HepG2 (cell line): ENCODE measurements at regions not wholly inside any gene's neighbourhood (a gene's known extent, or its start where the extent isn't known, plus 50 kb on each side); places are given as distances from the start of the nearest gene placed in this dataset.
A peak's percentile ranks its signal among the peaks of the same experiment; 100 is the strongest.

ENCODE experiments used
- BCL6 ChIP-seq: IDR thresholded peaks from 2 replicates; pipeline ENCODE4 v1.6.1; 2016; ENCODE audit warnings: missing genetic modification reagents, missing compliant biosample characterization
- CHD4 ChIP-seq: fragments of 200-600 bp; sonication (generic); IDR thresholded peaks from 2 replicates; pipeline ENCODE4 v1.7.0; 2017; ENCODE audit warnings: mild to moderate bottlenecking, low read length, borderline replicate concordance
- EED ChIP-seq: sonication (generic); formaldehyde crosslinking; IDR thresholded peaks from 2 replicates; pipeline ENCODE4 v1.5.0; 2020; ENCODE audit warnings: mild to moderate bottlenecking, missing genetic modification reagents
- FOXA1 ChIP-seq, 2 experiments: fragments of 450-650 bp in 1 of 2; sonication (generic) in 1 of 2; formaldehyde crosslinking in 1 of 2; IDR thresholded peaks; 2 replicates each; pipeline versions ENCODE4 v1.4.0 to v1.6.1; 2016 to 2020; ENCODE audit warnings: missing genetic modification reagents in 1 of 2
- GABPA ChIP-seq, 2 experiments: IDR thresholded peaks; 2 replicates each; pipeline ENCODE4 v1.6.1; 2011 to 2016; ENCODE audit warnings: low read depth in 2 of 2, low read length in 1 of 2, missing biosample characterization in 1 of 2, missing genetic modification characterization in 1 of 2
- HDAC1 ChIP-seq: sonication (generic); formaldehyde crosslinking; IDR thresholded peaks from 2 replicates; pipeline ENCODE4 v1.5.1; 2020; ENCODE audit warnings: mild to moderate bottlenecking, missing genetic modification reagents
- HDAC2 ChIP-seq: sonication (generic); formaldehyde crosslinking; IDR thresholded peaks from 2 replicates; pipeline ENCODE4 v1.4.0; 2020; ENCODE audit warnings: missing genetic modification reagents
- KLF16 ChIP-seq, 2 experiments: sonication (generic) in 1 of 2; formaldehyde crosslinking in 1 of 2; IDR thresholded peaks; 2 replicates each; pipeline versions ENCODE4 v1.6.1 to v1.8.0; 2016 to 2023; ENCODE audit warnings: missing genetic modification reagents in 2 of 2, missing compliant biosample characterization in 1 of 2
- MEIS2 ChIP-seq: sonication (generic); formaldehyde crosslinking; IDR thresholded peaks from 2 replicates; pipeline ENCODE4 v1.9.0; 2021; ENCODE audit warnings: mild to moderate bottlenecking, missing genetic modification reagents
- MYNN ChIP-seq: sonication (generic); formaldehyde crosslinking; IDR thresholded peaks from 2 replicates; pipeline ENCODE4 v1.4.0; 2020; ENCODE audit warnings: mild to moderate bottlenecking, low read depth, missing genetic modification reagents
- PITX1 ChIP-seq: sonication (generic); formaldehyde crosslinking; IDR thresholded peaks from 2 replicates; pipeline ENCODE4 v1.5.1; 2020; ENCODE audit warnings: mild to moderate bottlenecking, missing genetic modification reagents
- RCOR2 ChIP-seq: IDR thresholded peaks from 2 replicates; pipeline ENCODE4 v1.6.1; 2016; ENCODE audit warnings: missing biosample characterization, missing genetic modification reagents
- RFX5 ChIP-seq: IDR thresholded peaks from 2 replicates; pipeline ENCODE4 v1.6.1; 2011; ENCODE audit warnings: low read depth, low read length, improper control_type of control experiment
- SAFB2 ChIP-seq: sonication (generic); formaldehyde crosslinking; IDR thresholded peaks from 2 replicates; pipeline ENCODE4 v1.5.1; 2020; ENCODE audit warnings: missing genetic modification reagents, low read depth, mild to moderate bottlenecking, borderline replicate concordance
- ZBTB7B ChIP-seq: sonication (generic); formaldehyde crosslinking; IDR thresholded peaks from 2 replicates; pipeline ENCODE4 v1.4.0; 2020; ENCODE audit warnings: missing genetic modification reagents
- ZFY ChIP-seq: sonication (generic); formaldehyde crosslinking; IDR thresholded peaks from 2 replicates; pipeline ENCODE4 v1.4.0; 2020; ENCODE audit warnings: missing genetic modification reagents
- ZKSCAN1 ChIP-seq: fragments of 150-350 bp; IDR thresholded peaks from 2 replicates; pipeline ENCODE4 v1.6.1; 2014; ENCODE audit warnings: low read length
- ZNF629 ChIP-seq: sonication (generic); formaldehyde crosslinking; conservative IDR thresholded peaks from 2 replicates; pipeline ENCODE4 v1.5.0; 2020; ENCODE audit warnings: missing genetic modification reagents
- ZSCAN31 ChIP-seq: sonication (generic); formaldehyde crosslinking; IDR thresholded peaks from 2 replicates; pipeline ENCODE4 v1.5.0; 2020; ENCODE audit warnings: low read depth, mild to moderate bottlenecking, missing genetic modification reagents
- TF ChIP-seq, protein P1 (sequence below): sonication (generic); formaldehyde crosslinking; IDR thresholded peaks from 2 replicates; pipeline ENCODE4 v1.4.0; 2020; ENCODE audit warnings: missing genetic modification reagents
- TF ChIP-seq, protein P2 (sequence below): sonication (generic); formaldehyde crosslinking; IDR thresholded peaks from 2 replicates; pipeline ENCODE4 v1.4.0; 2020; ENCODE audit warnings: mild to moderate bottlenecking, missing genetic modification reagents

DNA sequence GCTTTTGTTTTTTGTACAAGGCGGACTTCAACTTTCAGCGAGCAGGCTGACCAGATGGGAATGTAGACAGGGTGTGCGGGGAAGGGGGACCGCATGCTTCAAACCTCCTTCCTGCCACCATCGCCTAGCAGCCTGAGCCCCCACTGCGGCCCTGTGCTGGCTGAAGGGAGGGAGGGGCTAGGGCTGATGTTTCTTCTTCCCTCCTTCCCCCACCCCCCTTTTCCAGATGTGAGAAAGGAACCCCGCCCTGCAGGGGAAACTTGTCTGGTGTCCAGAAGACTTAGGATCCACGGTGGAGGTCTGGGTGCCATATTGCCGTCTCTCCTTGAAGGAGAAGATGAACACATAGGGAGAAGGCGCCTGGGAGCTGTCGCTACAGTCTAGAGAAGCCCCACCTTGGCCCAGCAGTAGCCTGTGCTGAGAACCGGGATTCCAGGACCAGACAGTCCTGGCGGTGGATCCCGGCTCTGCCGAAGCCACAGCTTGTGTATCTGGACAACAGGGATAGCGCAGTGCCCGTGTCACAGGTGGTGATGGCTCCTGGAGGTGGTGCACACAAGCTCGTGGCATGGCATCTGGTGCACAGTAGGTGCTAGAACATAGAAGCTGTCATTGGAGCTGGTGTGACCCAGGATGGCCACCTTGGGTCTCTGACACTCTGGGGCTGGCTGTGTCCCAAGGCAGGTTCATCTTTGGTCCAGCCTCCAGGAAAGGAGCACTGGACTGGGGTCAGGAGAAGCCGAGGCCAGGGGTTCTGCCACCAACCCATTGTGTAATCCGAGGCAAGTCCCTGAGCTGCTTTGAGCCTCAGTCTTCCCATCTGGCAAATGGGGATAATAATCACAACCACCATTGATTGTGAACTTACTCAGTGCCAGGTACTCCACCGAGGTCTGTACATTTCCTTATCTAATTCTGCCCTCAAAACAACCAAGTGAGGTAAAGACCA lies 205.6 kb downstream of the C9orf50 start (continued):
- TF ChIP-seq ZKSCAN1 = peak; percentile 44; the same call in 1 of the 2 replicates
- no peak for TF ChIP-seq MYNN (CRISPR knock-in tag)
- peak; percentile 54 for TF ChIP-seq RCOR2 (CRISPR knock-in tag)
- TF ChIP-seq KLF16 (CRISPR knock-in tag; IDR thresholded peaks at IDR 0.05) = no peak
- peak; percentile 100 for TF ChIP-seq ZNF629 (CRISPR knock-in tag)
- no peak for TF ChIP-seq GABPA (IDR thresholded peaks at IDR 0.05; ENCODE audit: low read depth, low read length)
- no peak for TF ChIP-seq GABPA (CRISPR knock-in tag; IDR thresholded peaks at IDR 0.05; ENCODE audit: low read depth)
- no peak; the same call in 1 of the 2 replicates for TF ChIP-seq PITX1 (CRISPR knock-in tag)
- no peak for TF ChIP-seq RFX5
- TF ChIP-seq BCL6 (CRISPR knock-in tag) = no peak
- TF ChIP-seq ZBTB7B (CRISPR knock-in tag) = peak; percentile 5; the same call in 1 of the 2 replicates
- TF ChIP-seq MEIS2 (CRISPR knock-in tag) = no peak
- TF ChIP-seq, protein P1, sequence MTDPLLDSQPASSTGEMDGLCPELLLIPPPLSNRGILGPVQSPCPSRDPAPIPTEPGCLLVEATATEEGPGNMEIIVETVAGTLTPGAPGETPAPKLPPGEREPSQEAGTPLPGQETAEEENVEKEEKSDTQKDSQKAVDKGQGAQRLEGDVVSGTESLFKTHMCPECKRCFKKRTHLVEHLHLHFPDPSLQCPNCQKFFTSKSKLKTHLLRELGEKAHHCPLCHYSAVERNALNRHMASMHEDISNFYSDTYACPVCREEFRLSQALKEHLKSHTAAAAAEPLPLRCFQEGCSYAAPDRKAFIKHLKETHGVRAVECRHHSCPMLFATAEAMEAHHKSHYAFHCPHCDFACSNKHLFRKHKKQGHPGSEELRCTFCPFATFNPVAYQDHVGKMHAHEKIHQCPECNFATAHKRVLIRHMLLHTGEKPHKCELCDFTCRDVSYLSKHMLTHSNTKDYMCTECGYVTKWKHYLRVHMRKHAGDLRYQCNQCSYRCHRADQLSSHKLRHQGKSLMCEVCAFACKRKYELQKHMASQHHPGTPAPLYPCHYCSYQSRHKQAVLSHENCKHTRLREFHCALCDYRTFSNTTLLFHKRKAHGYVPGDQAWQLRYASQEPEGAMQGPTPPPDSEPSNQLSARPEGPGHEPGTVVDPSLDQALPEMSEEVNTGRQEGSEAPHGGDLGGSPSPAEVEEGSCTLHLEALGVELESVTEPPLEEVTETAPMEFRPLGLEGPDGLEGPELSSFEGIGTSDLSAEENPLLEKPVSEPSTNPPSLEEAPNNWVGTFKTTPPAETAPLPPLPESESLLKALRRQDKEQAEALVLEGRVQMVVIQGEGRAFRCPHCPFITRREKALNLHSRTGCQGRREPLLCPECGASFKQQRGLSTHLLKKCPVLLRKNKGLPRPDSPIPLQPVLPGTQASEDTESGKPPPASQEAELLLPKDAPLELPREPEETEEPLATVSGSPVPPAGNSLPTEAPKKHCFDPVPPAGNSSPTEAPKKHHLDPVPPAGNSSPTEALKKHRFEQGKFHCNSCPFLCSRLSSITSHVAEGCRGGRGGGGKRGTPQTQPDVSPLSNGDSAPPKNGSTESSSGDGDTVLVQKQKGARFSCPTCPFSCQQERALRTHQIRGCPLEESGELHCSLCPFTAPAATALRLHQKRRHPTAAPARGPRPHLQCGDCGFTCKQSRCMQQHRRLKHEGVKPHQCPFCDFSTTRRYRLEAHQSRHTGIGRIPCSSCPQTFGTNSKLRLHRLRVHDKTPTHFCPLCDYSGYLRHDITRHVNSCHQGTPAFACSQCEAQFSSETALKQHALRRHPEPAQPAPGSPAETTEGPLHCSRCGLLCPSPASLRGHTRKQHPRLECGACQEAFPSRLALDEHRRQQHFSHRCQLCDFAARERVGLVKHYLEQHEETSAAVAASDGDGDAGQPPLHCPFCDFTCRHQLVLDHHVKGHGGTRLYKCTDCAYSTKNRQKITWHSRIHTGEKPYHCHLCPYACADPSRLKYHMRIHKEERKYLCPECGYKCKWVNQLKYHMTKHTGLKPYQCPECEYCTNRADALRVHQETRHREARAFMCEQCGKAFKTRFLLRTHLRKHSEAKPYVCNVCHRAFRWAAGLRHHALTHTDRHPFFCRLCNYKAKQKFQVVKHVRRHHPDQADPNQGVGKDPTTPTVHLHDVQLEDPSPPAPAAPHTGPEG (CRISPR knock-in tag) = no peak
- no peak for TF ChIP-seq SAFB2 (CRISPR knock-in tag)
- TF ChIP-seq ZSCAN31 (CRISPR knock-in tag) = 0 out of 2 replicates have a peak, but pooled peaks have one; percentile 25
- peak; percentile 79; the same call in 1 of the 2 replicates for TF ChIP-seq EED (CRISPR knock-in tag)
- no peak for TF ChIP-seq FOXA1 (IDR thresholded peaks at IDR 0.05)
- 0 out of 2 replicates have a peak, but pooled peaks have one; percentile 32 for TF ChIP-seq FOXA1 (CRISPR knock-in tag; IDR thresholded peaks at IDR 0.05)
- peak; percentile 37 for TF ChIP-seq ZFY (CRISPR knock-in tag)
- no peak for TF ChIP-seq HDAC1 (CRISPR knock-in tag)
- peak; percentile 66; the same call in 1 of the 2 replicates for TF ChIP-seq CHD4
- TF ChIP-seq, protein P2, sequence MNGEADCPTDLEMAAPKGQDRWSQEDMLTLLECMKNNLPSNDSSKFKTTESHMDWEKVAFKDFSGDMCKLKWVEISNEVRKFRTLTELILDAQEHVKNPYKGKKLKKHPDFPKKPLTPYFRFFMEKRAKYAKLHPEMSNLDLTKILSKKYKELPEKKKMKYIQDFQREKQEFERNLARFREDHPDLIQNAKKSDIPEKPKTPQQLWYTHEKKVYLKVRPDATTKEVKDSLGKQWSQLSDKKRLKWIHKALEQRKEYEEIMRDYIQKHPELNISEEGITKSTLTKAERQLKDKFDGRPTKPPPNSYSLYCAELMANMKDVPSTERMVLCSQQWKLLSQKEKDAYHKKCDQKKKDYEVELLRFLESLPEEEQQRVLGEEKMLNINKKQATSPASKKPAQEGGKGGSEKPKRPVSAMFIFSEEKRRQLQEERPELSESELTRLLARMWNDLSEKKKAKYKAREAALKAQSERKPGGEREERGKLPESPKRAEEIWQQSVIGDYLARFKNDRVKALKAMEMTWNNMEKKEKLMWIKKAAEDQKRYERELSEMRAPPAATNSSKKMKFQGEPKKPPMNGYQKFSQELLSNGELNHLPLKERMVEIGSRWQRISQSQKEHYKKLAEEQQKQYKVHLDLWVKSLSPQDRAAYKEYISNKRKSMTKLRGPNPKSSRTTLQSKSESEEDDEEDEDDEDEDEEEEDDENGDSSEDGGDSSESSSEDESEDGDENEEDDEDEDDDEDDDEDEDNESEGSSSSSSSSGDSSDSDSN (CRISPR knock-in tag) = 0 out of 2 replicates have a peak, but pooled peaks have one; percentile 13
- 0 out of 2 replicates have a peak, but pooled peaks have one; percentile 17 for TF ChIP-seq HDAC2
